H9 (cell line): ENCODE measurements at regions not wholly inside any gene's neighbourhood (a gene's known extent, or its start where the extent isn't known, plus 50 kb on each side); places are given as distances from the start of the nearest gene placed in this dataset.

Experiments used
- DNase-seq: peaks from one replicate; pipeline ENCODE4 v3.0.0-alpha.2; 2017
- H2AFZ ChIP-seq: one replicate; pipeline ENCODE4 v1.6.1; 2013; ENCODE audit warnings: mild to moderate bottlenecking, low read length, control low read depth, moderate library complexity
- H2AK5ac ChIP-seq: 2 replicates; pipeline ENCODE4 v1.6.1; 2013; ENCODE audit warnings: low read length, control low read depth, mixed read lengths; ENCODE audit not compliant: insufficient read length
- H2BK120ac ChIP-seq: one replicate; pipeline ENCODE4 v1.6.1; 2013; ENCODE audit warnings: low read depth, mild to moderate bottlenecking, low read length, control low read depth, inconsistent platforms; ENCODE audit not compliant: poor library complexity, severe bottlenecking
- H2BK12ac ChIP-seq: 2 replicates; pipeline ENCODE4 v1.6.1; 2013; ENCODE audit warnings: low read length, control low read depth, mixed read lengths, low read depth; ENCODE audit not compliant: insufficient read length
- H2BK15ac ChIP-seq: 2 replicates; pipeline ENCODE4 v1.6.1; 2013; ENCODE audit warnings: low read depth, low read length, control low read depth
- H2BK20ac ChIP-seq: one replicate; pipeline ENCODE4 v1.6.1; 2013; ENCODE audit warnings: low read depth, mild to moderate bottlenecking, low read length, control low read depth, inconsistent platforms; ENCODE audit not compliant: poor library complexity, severe bottlenecking
- H2BK5ac ChIP-seq: 2 replicates; pipeline ENCODE4 v1.6.1; 2013; ENCODE audit warnings: low read length, control low read depth, mixed read lengths; ENCODE audit not compliant: insufficient read length
- H3K14ac ChIP-seq: 2 replicates; pipeline ENCODE4 v1.6.1; 2013; ENCODE audit warnings: low read length, control low read depth; ENCODE audit not compliant: insufficient read depth
- H3K18ac ChIP-seq: 2 replicates; pipeline ENCODE4 v1.6.1; 2013; ENCODE audit warnings: low read depth, mild to moderate bottlenecking, mixed read lengths, low read length, control low read depth; ENCODE audit not compliant: insufficient read length
- H3K23ac ChIP-seq: 2 replicates; pipeline ENCODE4 v1.6.1; 2013; ENCODE audit warnings: low read length, control low read depth, mixed read lengths, low read depth; ENCODE audit not compliant: insufficient read length
- H3K23me2 ChIP-seq: 2 replicates; pipeline ENCODE4 v1.6.1; 2013; ENCODE audit warnings: low read depth, mild to moderate bottlenecking, mixed read lengths, low read length, control low read depth; ENCODE audit not compliant: insufficient read length, poor library complexity, severe bottlenecking
- H3K27ac ChIP-seq: 2 replicates; pipeline ENCODE4 v1.5.1; 2013; ENCODE audit warnings: low read length, control low read depth, mixed read lengths, low read depth; ENCODE audit not compliant: insufficient read length
- H3K27me3 ChIP-seq: 2 replicates; pipeline ENCODE4 v1.6.1; 2013; ENCODE audit warnings: low read length, control low read depth, inconsistent platforms; ENCODE audit not compliant: insufficient read depth
- H3K4ac ChIP-seq: 2 replicates; pipeline ENCODE4 v1.6.1; 2013; ENCODE audit warnings: low read depth, mild to moderate bottlenecking, control low read depth, inconsistent platforms, low read length, moderate library complexity
- H3K4me1 ChIP-seq: 2 replicates; pipeline ENCODE4 v1.6.1; 2013; ENCODE audit warnings: low read length, control low read depth, inconsistent platforms; ENCODE audit not compliant: insufficient read depth
- H3K4me2 ChIP-seq: 2 replicates; pipeline ENCODE4 v1.6.1; 2013; ENCODE audit warnings: low read length, control low read depth, mixed read lengths; ENCODE audit not compliant: insufficient read length, insufficient read depth
- H3K56ac ChIP-seq: 2 replicates; pipeline ENCODE4 v1.6.1; 2013; ENCODE audit warnings: low read depth, mild to moderate bottlenecking, mixed read lengths, low read length, control low read depth; ENCODE audit not compliant: insufficient read length
- H3K79me1 ChIP-seq: 2 replicates; pipeline ENCODE4 v1.6.1; 2013; ENCODE audit warnings: low read depth, mild to moderate bottlenecking, moderate library complexity, low read length, control low read depth, inconsistent platforms; ENCODE audit not compliant: insufficient read depth, poor library complexity, severe bottlenecking
- H3K79me2 ChIP-seq: 2 replicates; pipeline ENCODE4 v1.6.1; 2013; ENCODE audit warnings: low read length, control low read depth, inconsistent platforms; ENCODE audit not compliant: insufficient read depth
- H3K9ac ChIP-seq: 2 replicates; pipeline ENCODE4 v1.6.1; 2013; ENCODE audit warnings: low read length, control low read depth, mixed read lengths; ENCODE audit not compliant: insufficient read length; ENCODE audit errors: extremely low read depth
- H3K9me3 ChIP-seq: one replicate; pipeline ENCODE4 v1.6.1; 2013; ENCODE audit warnings: low read depth, low read length, inconsistent platforms; ENCODE audit not compliant: control insufficient read depth
- H3T11ph ChIP-seq: one replicate; pipeline ENCODE4 v1.6.1; 2013; ENCODE audit warnings: mild to moderate bottlenecking, low read length, control low read depth, inconsistent platforms
- H4K20me1 ChIP-seq: one replicate; pipeline ENCODE4 v1.6.1; 2013; ENCODE audit not compliant: control insufficient read depth, insufficient read length, insufficient read depth
- H4K5ac ChIP-seq: 2 replicates; pipeline ENCODE4 v1.6.1; 2013; ENCODE audit warnings: low read depth, mild to moderate bottlenecking, mixed read lengths, low read length, control low read depth; ENCODE audit not compliant: insufficient read length
- H4K8ac ChIP-seq: replicated peaks from 2 replicates; pipeline ENCODE4 v1.6.1; 2013; ENCODE audit warnings: low read length, control low read depth, mixed read lengths, low read depth; ENCODE audit not compliant: insufficient read length
- H4K91ac ChIP-seq: 2 replicates; pipeline ENCODE4 v1.6.1; 2013; ENCODE audit warnings: low read depth, mild to moderate bottlenecking, moderate library complexity, mixed read lengths, low read length, control low read depth; ENCODE audit not compliant: insufficient read length
- H3K27ac Mint-ChIP-seq, 3 experiments: 2 replicates in 2 of 3; 3 replicates in 1 of 3; pipeline ENCODE4 v1.8.0; 2020 to 2021; ENCODE audit warnings: mixed read lengths in 3 of 3, mild to moderate bottlenecking in 1 of 3, moderate library complexity in 1 of 3
- H3K27me3 Mint-ChIP-seq: 2 replicates; pipeline ENCODE4 v1.8.0; 2021; ENCODE audit warnings: low read depth, mild to moderate bottlenecking, moderate library complexity, mixed read lengths
- H3K36me3 Mint-ChIP-seq, 3 experiments: 2 replicates in 2 of 3; 3 replicates in 1 of 3; pipeline ENCODE4 v1.8.0; 2020 to 2021; ENCODE audit warnings: low read depth in 3 of 3, mixed read lengths in 3 of 3; ENCODE audit not compliant: insufficient read depth in 1 of 3
- H3K4me1 Mint-ChIP-seq, 2 experiments: 2 replicates each; pipeline ENCODE4 v1.8.0; 2020; ENCODE audit warnings: mixed read lengths in 2 of 2
- H3K4me3 Mint-ChIP-seq, 2 experiments: 2 replicates in 1 of 2; 3 replicates in 1 of 2; pipeline ENCODE4 v1.8.0; 2020 to 2021; ENCODE audit warnings: mild to moderate bottlenecking in 2 of 2, mixed read lengths in 2 of 2, moderate library complexity in 1 of 2
- H3K9me3 Mint-ChIP-seq, 2 experiments: 2 replicates in 1 of 2; 3 replicates in 1 of 2; pipeline ENCODE4 v1.8.0; 2020; ENCODE audit warnings: mild to moderate bottlenecking in 2 of 2, mixed read lengths in 2 of 2, moderate library complexity in 1 of 2
- CTCF ChIP-seq: fragments of 200-600 bp; sonication (generic); conservative IDR thresholded peaks from 3 replicates; pipeline ENCODE4 v1.8.0; 2021; ENCODE audit warnings: antibody characterized with exemption, mild to moderate bottlenecking
- WGBS: extraction: QIAGEN DNeasy Blood & Tissue Kit; methylation state at CpG from one replicate; pipeline ENCODE4 v1.1.7; 2013; ENCODE audit warnings: missing lambda C conversion rate, low lambda C conversion rate, mixed read lengths; ENCODE audit not compliant: insufficient read length; ENCODE audit errors: extremely low coverage; 5-methylcytosine and 5-hydroxymethylcytosine counted together

GRCh38 chr3:94301366-94301765 is 238.5 kb downstream of the NSUN3 start:
- no peak overlapping the region for H2AK5ac ChIP-seq
- H3K36me3 Mint-ChIP-seq: no peaks in the 10 kb centered on the region
- H3K4me3 Mint-ChIP-seq: no peak overlapping the region
- no peak overlapping the region for H3K4ac ChIP-seq
- no peak overlapping the region for H4K5ac ChIP-seq
- DNase-seq: no peak
- no peak overlapping the region for H2AFZ ChIP-seq
- no peak for TF ChIP-seq CTCF
- no peaks in the 10 kb centered on the region for H3K79me1 ChIP-seq
- peaks cover 13 to 18% of the 10 kb centered on the region in 2 experiments for H3K4me1 Mint-ChIP-seq
- no peak overlapping the region for H2BK15ac ChIP-seq
- no peak overlapping the region for H2BK12ac ChIP-seq
- no peak overlapping the region for H2BK5ac ChIP-seq
- no peak overlapping the region for H3T11ph ChIP-seq
- H3K9me3 ChIP-seq: no peaks in the 10 kb centered on the region
- H3K79me2 ChIP-seq: no peaks in the 10 kb centered on the region
- no peaks in the 10 kb centered on the region for H3K9me3 Mint-ChIP-seq
- no peak overlapping the region for H3K18ac ChIP-seq
- H2BK120ac ChIP-seq: no peak overlapping the region
- H2BK20ac ChIP-seq: no peak overlapping the region
- H3K9ac ChIP-seq: no peak overlapping the region
- no peaks in the 10 kb centered on the region; the same call in 1 of the 2 replicates for H3K27me3 Mint-ChIP-seq
- H3K56ac ChIP-seq: no peak overlapping the region
- no peaks in the 10 kb centered on the region for H4K20me1 ChIP-seq
- H4K91ac ChIP-seq: no peak overlapping the region
- no peak overlapping the region for H3K4me2 ChIP-seq
- no peak overlapping the region for H4K8ac ChIP-seq
- H3K27ac Mint-ChIP-seq: no peak overlapping the region
- no peak overlapping the region for H3K23ac ChIP-seq
- no peaks in the 10 kb centered on the region; the same call in 1 of the 2 replicates for H3K4me1 ChIP-seq
- no peak overlapping the region for H3K14ac ChIP-seq
- no peaks in the 10 kb centered on the region for H3K23me2 ChIP-seq
- no peak overlapping the region for H3K27ac ChIP-seq
- no CpG with 5 or more reads among the region's 1 CpG for WGBS
- no peaks in the 10 kb centered on the region for H3K27me3 ChIP-seq
